HepG2 (cell line): ENCODE measurements at regions not wholly inside any gene's neighbourhood (a gene's known extent, or its start where the extent isn't known, plus 50 kb on each side); places are given as distances from the start of the nearest gene placed in this dataset.

ENCODE experiments used
- ARID5B ChIP-seq: IDR thresholded peaks from 2 replicates; pipeline ENCODE4 v1.4.0; 2020; ENCODE audit warnings: mild to moderate bottlenecking, missing genetic modification reagents
- EP300 ChIP-seq, 3 experiments: sonication (generic) in 1 of 3; formaldehyde crosslinking in 1 of 3; IDR thresholded peaks; 2 replicates each; pipeline versions ENCODE4 v1.5.1 to v1.6.1; 2011 to 2020; ENCODE audit warnings: low read depth in 2 of 3, low read length in 2 of 3, borderline replicate concordance in 1 of 3, improper control_type of control experiment in 1 of 3, mild to moderate bottlenecking in 1 of 3, missing genetic modification reagents in 1 of 3, moderate library complexity in 1 of 3
- FOSL2 ChIP-seq: sonication (generic); formaldehyde crosslinking; IDR thresholded peaks from 2 replicates; pipeline ENCODE4 v1.4.0; 2020; ENCODE audit warnings: missing genetic modification reagents
- FOXJ3 ChIP-seq: sonication (generic); formaldehyde crosslinking; IDR thresholded peaks from 2 replicates; pipeline ENCODE4 v1.4.0; 2020; ENCODE audit warnings: missing genetic modification reagents, mild to moderate bottlenecking, borderline replicate concordance
- HDAC1 ChIP-seq: sonication (generic); formaldehyde crosslinking; IDR thresholded peaks from 2 replicates; pipeline ENCODE4 v1.5.1; 2020; ENCODE audit warnings: mild to moderate bottlenecking, missing genetic modification reagents
- HNRNPK ChIP-seq: fragments of 200-400 bp; formaldehyde crosslinking; IDR thresholded peaks from 2 replicates; pipeline ENCODE4 v1.6.1; 2018; ENCODE audit warnings: low read length, low read depth, moderate library complexity, mild to moderate bottlenecking; ENCODE audit not compliant: poor library complexity, severe bottlenecking
- KDM1A ChIP-seq: IDR thresholded peaks from 2 replicates; pipeline ENCODE4 v1.6.1; 2016; ENCODE audit warnings: missing compliant biosample characterization
- SP140L ChIP-seq: sonication (generic); formaldehyde crosslinking; IDR thresholded peaks from 2 replicates; pipeline ENCODE4 v1.4.0; 2020; ENCODE audit warnings: missing genetic modification reagents, borderline replicate concordance
- ZBTB49 ChIP-seq: sonication (generic); formaldehyde crosslinking; IDR thresholded peaks from 2 replicates; pipeline ENCODE4 v1.4.0; 2020; ENCODE audit warnings: missing genetic modification reagents, borderline replicate concordance
- ZFP1 ChIP-seq: IDR thresholded peaks from 2 replicates; pipeline ENCODE4 v1.6.1; 2016
- ZNF343 ChIP-seq: sonication (generic); formaldehyde crosslinking; IDR thresholded peaks from 2 replicates; pipeline ENCODE4 v1.4.0; 2020; ENCODE audit warnings: mild to moderate bottlenecking, missing genetic modification reagents
- ZNF644 ChIP-seq: IDR thresholded peaks from 2 replicates; pipeline ENCODE4 v1.6.1; 2016; ENCODE audit warnings: low read depth
- ZNF7 ChIP-seq: IDR thresholded peaks from 2 replicates; pipeline ENCODE4 v1.6.1; 2016; ENCODE audit warnings: missing biosample characterization, missing genetic modification reagents
- ZSCAN5A ChIP-seq: sonication (generic); formaldehyde crosslinking; IDR thresholded peaks from 2 replicates; pipeline ENCODE4 v1.8.0; 2022; ENCODE audit warnings: mild to moderate bottlenecking, missing genetic modification reagents, borderline replicate concordance
- ZZZ3 ChIP-seq: sonication (generic); formaldehyde crosslinking; IDR thresholded peaks from 2 replicates; pipeline ENCODE4 v1.4.0; 2020; ENCODE audit warnings: missing genetic modification reagents, mild to moderate bottlenecking, borderline replicate concordance
- TF ChIP-seq, protein P1 (sequence below), 2 experiments: sonication (generic) in 1 of 2; formaldehyde crosslinking in 1 of 2; IDR thresholded peaks; 2 replicates each; pipeline versions ENCODE4 v1.4.0 to v1.6.1; 2018 to 2020; ENCODE audit warnings: missing genetic modification reagents in 2 of 2, borderline replicate concordance in 1 of 2, low read depth in 1 of 2, mild to moderate bottlenecking in 1 of 2, missing biosample characterization in 1 of 2
- TF ChIP-seq, protein P2 (sequence below): sonication (generic); formaldehyde crosslinking; IDR thresholded peaks from 2 replicates; pipeline ENCODE4 v1.8.0; 2022; ENCODE audit warnings: missing genetic modification reagents, low read depth, mild to moderate bottlenecking, borderline replicate concordance
- TF ChIP-seq, protein P3 (sequence below): sonication (generic); formaldehyde crosslinking; IDR thresholded peaks from 2 replicates; pipeline ENCODE4 v1.5.0; 2020; ENCODE audit warnings: missing genetic modification reagents, mild to moderate bottlenecking, borderline replicate concordance

DNA sequence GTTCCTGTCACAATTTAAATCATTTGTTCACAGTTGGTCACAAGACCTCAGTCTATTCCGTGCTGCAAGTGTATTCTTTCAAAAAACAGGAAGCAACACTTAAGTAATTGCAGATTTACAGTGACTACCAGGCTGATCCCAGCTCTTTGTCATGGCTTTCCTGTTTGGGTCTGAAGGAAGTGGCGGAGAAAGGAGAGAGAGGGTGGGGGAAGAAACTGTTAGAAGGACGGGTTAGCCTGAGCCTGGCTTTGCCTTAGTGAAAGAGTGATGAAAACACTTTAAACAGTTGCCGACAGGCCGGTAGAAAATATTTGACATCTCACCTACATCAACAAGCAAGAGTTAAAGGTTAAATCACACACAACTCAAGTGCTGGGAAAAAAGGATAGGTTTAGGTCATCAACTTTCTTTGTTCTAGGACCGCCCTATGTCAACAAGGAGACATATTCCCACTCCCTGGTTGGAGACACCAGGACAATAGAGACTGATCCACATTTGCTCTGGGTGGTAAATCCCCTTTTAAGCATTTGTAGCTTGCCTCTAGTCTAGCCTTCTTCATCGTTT is 102.2 kb upstream of the DAB2 start (continued):
- TF ChIP-seq, protein P1, sequence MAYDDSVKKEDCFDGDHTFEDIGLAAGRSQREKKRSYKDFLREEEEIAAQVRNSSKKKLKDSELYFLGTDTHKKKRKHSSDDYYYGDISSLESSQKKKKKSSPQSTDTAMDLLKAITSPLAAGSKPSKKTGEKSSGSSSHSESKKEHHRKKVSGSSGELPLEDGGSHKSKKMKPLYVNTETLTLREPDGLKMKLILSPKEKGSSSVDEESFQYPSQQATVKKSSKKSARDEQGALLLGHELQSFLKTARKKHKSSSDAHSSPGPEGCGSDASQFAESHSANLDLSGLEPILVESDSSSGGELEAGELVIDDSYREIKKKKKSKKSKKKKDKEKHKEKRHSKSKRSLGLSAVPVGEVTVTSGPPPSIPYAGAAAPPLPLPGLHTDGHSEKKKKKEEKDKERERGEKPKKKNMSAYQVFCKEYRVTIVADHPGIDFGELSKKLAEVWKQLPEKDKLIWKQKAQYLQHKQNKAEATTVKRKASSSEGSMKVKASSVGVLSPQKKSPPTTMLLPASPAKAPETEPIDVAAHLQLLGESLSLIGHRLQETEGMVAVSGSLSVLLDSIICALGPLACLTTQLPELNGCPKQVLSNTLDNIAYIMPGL (CRISPR knock-in tag; IDR thresholded peaks at IDR 0.05; ENCODE audit: borderline replicate concordance in 1 of 2, low read depth in 1 of 2): no peak
- TF ChIP-seq SP140L (CRISPR knock-in tag) (no peak), HDAC1 (CRISPR knock-in tag) (peak; percentile 36; the same call in 1 of the 2 replicates), FOSL2 (CRISPR knock-in tag) (peak; percentile 40; the same call in 1 of the 2 replicates), HNRNPK (no peak), ZBTB49 (no peak), KDM1A (0 out of 2 replicates have a peak, but pooled peaks have one; percentile 23), EP300 (IDR thresholded peaks at IDR 0.05; ENCODE audit: low read depth in 2 of 2, low read length in 2 of 2) (peak in 1 of 2 experiments; percentile 74; a peak in 2 of 4 replicates), EP300 (CRISPR knock-in tag; IDR thresholded peaks at IDR 0.05; ENCODE audit: borderline replicate concordance) (peak; percentile 51; the same call in 1 of the 2 replicates), FOXJ3 (CRISPR knock-in tag) (peak; percentile 32; the same call in 1 of the 2 replicates), ZNF7 (CRISPR knock-in tag) (peak; percentile 45; the same call in 1 of the 2 replicates), ZSCAN5A (CRISPR knock-in tag) (no peak), ZNF343 (CRISPR knock-in tag) (no peak), ZZZ3 (CRISPR knock-in tag) (no peak), ARID5B (peak; percentile 87), ZFP1 (CRISPR knock-in tag) (no peak), ZNF644 (CRISPR knock-in tag) (0 out of 2 replicates have a peak, but pooled peaks have one; percentile 45)
- TF ChIP-seq, protein P2, sequence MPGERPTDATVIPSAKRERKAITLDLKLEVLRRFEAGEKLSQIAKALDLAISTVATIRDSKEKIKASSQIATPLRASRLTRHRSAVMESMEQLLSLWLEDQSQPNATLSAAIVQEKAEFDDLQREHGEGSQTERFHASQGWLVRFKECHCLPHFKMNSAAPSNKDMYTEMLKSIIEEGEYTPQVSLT: no peak
- TF ChIP-seq, protein P3, sequence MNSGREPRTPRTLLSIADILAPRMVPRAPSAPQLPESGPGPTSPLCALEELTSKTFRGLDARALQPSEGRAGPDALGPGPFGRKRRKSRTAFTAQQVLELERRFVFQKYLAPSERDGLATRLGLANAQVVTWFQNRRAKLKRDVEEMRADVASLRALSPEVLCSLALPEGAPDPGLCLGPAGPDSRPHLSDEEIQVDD (CRISPR knock-in tag): no peak
